HFF-Myc (cell line): ENCODE measurements at regions not wholly inside any gene's neighbourhood (a gene's known extent, or its start where the extent isn't known, plus 50 kb on each side); places are given as distances from the start of the nearest gene placed in this dataset.
"Not testable (repeated sequence)": the region's sequence is repeated elsewhere in the genome, so short reads cannot be mapped to it uniquely, and the experiment has no call there.

Experiments used
- DNase-seq: peaks from one replicate; pipeline ENCODE4 v3.0.0-alpha.2; 2011; ENCODE audit warnings: low read depth; ENCODE audit errors: extremely low read depth
- H3K4me3 ChIP-seq: replicated peaks from 2 replicates; pipeline ENCODE4 v1.5.1; 2011; ENCODE audit warnings: low read depth, mild to moderate bottlenecking, control low read depth, low read length
- CTCF ChIP-seq: IDR thresholded peaks from 2 replicates; pipeline ENCODE4 v1.5.1; 2012; ENCODE audit warnings: mild to moderate bottlenecking, low read depth, low read length, control low read depth; ENCODE audit errors: missing control alignments

DNA sequence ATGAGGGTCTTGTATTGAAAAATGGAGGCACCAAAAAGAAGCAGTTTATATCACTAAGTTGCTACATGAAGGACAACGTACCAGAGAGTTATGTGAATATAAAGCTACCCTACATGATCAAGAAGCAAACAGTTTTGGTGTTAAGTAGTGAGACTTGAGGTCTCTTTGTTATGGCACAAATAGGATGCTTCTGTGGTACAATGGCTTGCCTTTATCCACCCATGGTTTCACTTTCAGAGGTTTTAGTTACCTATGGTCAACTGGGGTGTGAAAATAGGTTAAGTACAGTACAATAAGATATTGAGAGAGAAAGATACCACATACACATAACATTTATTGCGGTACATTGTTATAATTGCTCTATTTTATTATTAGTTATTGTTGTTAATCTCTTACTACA lies 229.2 kb upstream of the SLIT2 start:
- TF ChIP-seq CTCF: no peak
- no peak overlapping the region for H3K4me3 ChIP-seq
- no peak for DNase-seq

DNA sequence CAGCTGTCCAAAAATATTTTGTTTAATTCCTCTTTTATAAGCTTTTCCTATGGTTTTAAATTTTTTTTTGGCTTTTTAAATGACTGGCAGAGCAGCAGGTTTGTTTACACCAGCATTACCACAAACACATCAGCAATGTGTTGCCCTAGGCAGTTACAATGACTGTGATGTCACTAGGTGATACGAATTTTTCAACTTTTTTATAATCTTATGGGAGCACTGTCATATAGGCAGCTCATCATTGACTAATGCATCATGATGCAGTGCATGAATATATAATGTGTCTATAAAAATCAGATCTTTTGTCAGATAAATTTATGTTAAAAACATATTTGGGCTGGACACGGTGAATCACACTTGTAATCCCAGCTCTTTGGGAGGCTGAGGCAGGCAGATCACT lies 231.6 kb upstream of the SLIT2 start:
- H3K4me3 ChIP-seq: no peak overlapping the region
- DNase-seq: no peak
- TF ChIP-seq CTCF: no peak

DNA sequence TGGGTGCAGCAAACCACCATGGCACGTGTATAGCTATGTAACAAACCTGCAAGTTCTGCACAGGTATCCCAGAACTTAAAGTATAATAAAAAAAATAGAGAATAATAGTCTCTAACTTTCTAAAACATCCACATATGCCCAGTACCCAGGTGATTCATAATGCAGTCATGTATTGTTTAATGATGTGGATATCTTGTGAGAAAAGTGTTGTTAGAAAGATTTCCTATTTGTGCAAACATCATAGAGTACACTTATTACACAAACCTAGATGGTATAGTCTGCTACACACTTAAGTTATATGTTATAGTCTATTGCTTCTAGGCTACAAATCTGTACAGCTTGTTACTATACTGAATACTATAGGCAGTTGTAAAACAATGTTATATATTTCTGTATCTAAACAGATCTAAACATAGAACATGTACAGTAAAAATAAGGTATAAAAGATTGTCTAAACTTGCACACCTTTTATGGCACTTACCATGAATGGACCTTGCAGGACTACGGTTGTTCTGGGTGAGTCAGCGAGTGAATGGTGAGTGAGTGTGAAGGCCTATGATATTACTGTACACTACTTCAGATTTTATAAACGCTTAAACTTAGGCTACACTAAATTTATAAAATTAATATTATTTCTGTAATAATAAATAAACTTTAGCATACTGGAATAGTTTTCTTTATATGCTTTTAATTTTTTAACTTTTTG lies 232.2 kb upstream of the SLIT2 start:
- H3K4me3 ChIP-seq: no peak overlapping the region
- no peak for TF ChIP-seq CTCF
- DNase-seq: no peak

GRCh38 chr4:20017777-20018115 lies 234.0 kb upstream of the SLIT2 start:
- no peak for DNase-seq
- H3K4me3 ChIP-seq: no peak overlapping the region
- no peak for TF ChIP-seq CTCF

DNA sequence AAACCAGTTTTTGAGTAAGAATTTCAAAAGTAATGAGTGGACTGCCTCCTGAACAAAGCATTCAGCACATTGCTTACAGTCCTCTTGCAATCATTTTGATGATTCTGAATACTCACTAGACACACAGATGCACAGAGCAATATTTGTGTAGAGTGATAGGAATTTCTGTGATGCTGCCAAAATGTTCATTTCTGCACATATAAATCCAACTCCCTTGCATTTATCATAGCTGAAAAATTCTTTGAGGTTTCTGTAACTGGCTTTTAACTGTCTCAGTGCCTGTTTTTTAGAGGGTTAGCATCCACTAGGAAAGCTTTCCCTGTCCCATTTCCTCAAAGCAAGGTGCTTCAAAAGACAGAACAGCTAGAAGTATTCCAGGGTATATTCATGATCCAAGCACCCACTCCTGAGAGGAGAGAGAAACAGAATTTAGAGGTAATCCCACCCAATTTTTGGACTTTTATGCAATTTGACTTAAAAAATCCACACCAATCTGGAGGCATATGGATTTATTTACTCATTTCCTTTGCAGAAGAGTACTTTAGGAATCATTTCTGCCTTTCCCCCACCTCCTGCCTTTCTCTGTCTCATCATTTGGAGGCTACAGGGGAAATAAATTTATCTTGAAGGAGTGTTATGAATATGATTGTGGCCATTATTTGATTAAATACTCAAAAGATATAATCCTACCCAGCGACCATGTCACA lies 234.5 kb upstream of the SLIT2 start:
- TF ChIP-seq CTCF: no peak
- H3K4me3 ChIP-seq: no peak overlapping the region
- peak; percentile 44 for DNase-seq

DNA sequence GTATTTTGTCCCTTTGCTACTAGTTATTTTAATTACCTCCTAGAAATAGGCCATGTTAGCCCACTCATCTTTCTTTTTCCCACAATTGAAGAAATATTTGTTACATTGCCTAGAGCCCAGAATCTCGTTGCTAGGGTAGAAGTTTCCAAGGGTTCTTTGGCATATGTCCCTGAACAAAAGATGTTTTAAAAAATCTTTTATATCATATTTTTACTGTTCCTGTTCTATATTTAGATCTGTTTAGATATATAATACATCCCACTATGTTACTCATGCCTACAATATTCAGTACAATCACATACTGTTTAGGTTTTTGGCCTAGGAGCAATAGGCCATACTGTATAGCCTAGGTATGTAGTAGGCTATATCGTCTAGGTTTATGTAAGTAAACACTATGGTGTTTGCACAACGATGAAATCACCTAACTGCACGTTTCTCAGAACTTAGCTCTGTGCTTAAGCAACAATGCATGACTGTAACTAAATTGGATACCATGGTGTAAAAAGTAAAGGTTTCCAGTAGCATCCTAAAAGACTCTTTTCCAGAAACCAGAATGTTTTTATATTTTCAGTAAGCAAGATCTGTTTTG lies 236.0 kb upstream of the SLIT2 start:
- DNase-seq: no peak
- TF ChIP-seq CTCF: no peak
- no peak overlapping the region for H3K4me3 ChIP-seq

DNA sequence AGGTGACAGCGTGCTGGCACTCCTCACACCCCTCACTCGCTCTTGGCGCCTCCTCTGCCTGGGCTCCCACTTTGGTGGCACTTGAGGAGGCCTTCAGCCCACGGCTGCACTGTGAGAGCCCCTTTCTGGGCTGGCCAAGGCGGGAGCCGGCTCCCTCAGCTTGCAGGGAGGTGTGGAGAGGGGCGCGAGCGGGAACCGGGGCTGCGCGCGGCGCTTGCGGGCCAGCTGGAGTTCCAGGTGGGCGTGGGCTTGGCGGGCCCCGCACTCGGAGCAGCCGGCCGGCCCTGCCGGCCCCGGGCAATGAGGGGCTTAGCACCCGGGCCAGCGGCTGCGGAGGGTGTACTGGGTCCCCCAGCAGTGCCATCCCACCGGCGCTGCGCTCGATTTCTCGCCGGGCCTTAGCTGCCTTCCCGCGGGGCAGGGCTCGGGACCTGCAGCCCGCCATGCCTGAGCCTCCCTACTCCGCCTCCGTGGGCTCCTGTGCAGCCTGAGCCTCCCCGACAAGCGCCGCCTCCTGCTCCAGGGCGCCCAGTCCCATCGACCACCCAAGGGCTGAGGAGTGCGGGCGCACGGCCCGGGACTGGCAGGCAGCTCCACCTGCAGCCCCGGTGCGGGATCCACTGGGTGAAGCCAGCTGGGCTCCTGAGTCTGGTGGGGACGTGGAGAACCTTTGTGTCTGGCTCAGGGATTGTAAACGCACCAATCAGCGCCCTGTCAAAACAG lies 247.7 kb upstream of the SLIT2 start:
- not testable (repeated sequence) for DNase-seq, H3K4me3 ChIP-seq
